ENCODE measurements at regions not wholly inside any gene's neighbourhood (a gene's known extent, or its start where the extent isn't known, plus 50 kb on each side); places are given as distances from the start of the nearest gene placed in this dataset.

DNA sequence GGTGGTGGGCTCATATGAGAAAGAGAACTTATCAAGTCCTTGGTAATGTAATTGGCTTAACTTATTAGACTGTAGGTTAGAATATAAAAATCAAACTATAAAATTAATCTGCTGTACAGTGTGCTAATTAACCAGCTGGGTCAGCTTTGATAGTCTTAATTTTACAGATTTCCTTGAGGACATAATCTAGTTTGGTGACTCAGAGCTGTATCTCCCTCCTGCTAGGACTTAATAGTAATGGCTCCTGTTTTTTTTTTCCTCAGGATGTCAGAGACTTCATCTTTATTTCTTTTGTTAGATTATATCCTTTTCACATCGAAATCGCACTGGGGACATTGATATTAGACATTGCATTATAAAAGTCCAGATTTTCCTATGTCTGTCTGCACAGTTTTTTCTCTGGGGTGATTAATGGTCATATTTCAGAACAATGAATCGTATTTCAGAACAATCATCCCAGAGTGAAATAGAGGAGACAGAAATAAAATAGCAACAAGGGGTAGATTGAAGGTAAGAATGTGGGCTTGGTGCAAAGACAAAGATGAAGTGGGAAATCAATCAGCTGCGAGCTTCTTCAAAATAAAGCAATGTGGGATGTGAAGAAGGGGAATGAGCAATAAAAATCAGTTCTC lies 346.4 kb upstream of the RIOK2 start:
- H3K27ac Mint-ChIP-seq = no peak overlapping the region
- H3K4me1 Mint-ChIP-seq = peaks cover 20% of the 10 kb centered on the region
- H3K9me3 Mint-ChIP-seq = peaks cover 2% of the 10 kb centered on the region
- TF ChIP-seq CTCF (IDR thresholded peaks at IDR 0.05; ENCODE audit: unreplicated experiment in 3 of 3) = no peak
- H3K27me3 Mint-ChIP-seq (ENCODE audit: low read depth) = no peaks in the 10 kb centered on the region
- no peaks in the 10 kb centered on the region for H3K36me3 Mint-ChIP-seq (ENCODE audit: low read depth)
- H3K4me3 Mint-ChIP-seq = no peak overlapping the region

DNA sequence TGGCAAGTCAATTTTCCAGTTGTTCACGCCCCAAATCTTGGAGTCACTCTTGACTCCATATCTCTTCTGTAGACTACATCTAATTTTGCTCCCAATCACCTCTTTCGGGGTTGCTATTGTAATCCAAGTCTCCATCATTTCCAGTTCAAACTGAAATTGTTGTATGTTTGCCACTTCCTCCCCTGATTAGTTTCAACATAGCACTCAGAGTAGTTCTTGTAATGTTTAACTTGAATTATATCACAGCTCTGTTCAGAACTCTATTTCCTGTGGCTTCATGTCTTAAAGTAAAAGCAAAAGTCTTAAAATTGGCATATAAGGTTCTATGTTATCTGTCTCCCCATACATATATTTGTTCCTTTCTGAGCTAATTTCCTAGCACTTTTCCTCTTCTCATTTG lies 348.5 kb upstream of the RIOK2 start:
- Mint-ChIP-seq H3K9me3 (no peaks in the 10 kb centered on the region), H3K36me3 (ENCODE audit: low read depth) (no peaks in the 10 kb centered on the region), H3K27ac (no peak overlapping the region), H3K4me3 (no peak overlapping the region), H3K4me1 (peaks cover 20% of the 10 kb centered on the region), H3K27me3 (ENCODE audit: low read depth) (no peaks in the 10 kb centered on the region)
- no peak for TF ChIP-seq CTCF (IDR thresholded peaks at IDR 0.05; ENCODE audit: unreplicated experiment in 3 of 3)

GRCh38 chr5:97534166-97534565 lies 351.1 kb upstream of the RIOK2 start:
- Mint-ChIP-seq H3K27me3 (ENCODE audit: low read depth) (no peaks in the 10 kb centered on the region), H3K4me3 (no peak overlapping the region), H3K4me1 (peaks cover 8% of the 10 kb centered on the region), H3K36me3 (ENCODE audit: low read depth) (no peaks in the 10 kb centered on the region), H3K27ac (no peak overlapping the region), H3K9me3 (no peaks in the 10 kb centered on the region)
- TF ChIP-seq CTCF (IDR thresholded peaks at IDR 0.05; ENCODE audit: unreplicated experiment in 3 of 3) = peak; percentile 47 to 66 (median 51)

- H3K27ac Mint-ChIP-seq = no peak overlapping the region
- no peak for TF ChIP-seq CTCF (IDR thresholded peaks at IDR 0.05; ENCODE audit: unreplicated experiment in 3 of 3)
- H3K27me3 Mint-ChIP-seq (ENCODE audit: low read depth) = no peaks in the 10 kb centered on the region
- no peaks in the 10 kb centered on the region for H3K9me3 Mint-ChIP-seq
- H3K4me1 Mint-ChIP-seq = no peaks in the 10 kb centered on the region
- H3K36me3 Mint-ChIP-seq (ENCODE audit: low read depth) = no peaks in the 10 kb centered on the region
- H3K4me3 Mint-ChIP-seq = no peak overlapping the region
Observed at GRCh38 chr5:97536683-97537082, 353.6 kb upstream of the RIOK2 start.

- H3K36me3 Mint-ChIP-seq (ENCODE audit: low read depth) = no peaks in the 10 kb centered on the region
- H3K27me3 Mint-ChIP-seq (ENCODE audit: low read depth) = no peaks in the 10 kb centered on the region
- no peak overlapping the region for H3K27ac Mint-ChIP-seq
- no peak overlapping the region for H3K4me3 Mint-ChIP-seq
- H3K9me3 Mint-ChIP-seq = no peaks in the 10 kb centered on the region
- no peaks in the 10 kb centered on the region for H3K4me1 Mint-ChIP-seq
- no peak for TF ChIP-seq CTCF (IDR thresholded peaks at IDR 0.05; ENCODE audit: unreplicated experiment in 3 of 3)
Observed at GRCh38 chr5:97538912-97539311, 355.9 kb upstream of the RIOK2 start.

DNA sequence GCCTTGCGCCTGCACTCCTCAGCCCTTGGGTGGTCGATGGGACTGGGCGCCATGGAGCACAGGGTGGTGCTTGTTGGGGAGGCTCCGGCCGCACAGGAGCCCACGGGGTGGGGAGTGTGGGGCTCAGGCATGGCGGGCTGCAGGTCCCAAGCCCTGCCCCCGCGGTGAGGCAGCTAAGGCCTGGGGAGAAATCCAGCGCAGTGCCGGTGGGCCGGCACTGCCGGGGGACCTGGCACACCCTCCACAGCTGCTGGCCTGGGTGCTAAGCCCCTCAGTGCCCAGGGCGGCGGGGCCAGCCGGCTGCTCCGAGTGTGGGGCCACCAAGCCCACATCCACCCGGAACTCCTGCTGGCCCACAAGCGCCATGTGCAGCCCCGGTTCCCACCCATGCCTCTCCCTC lies 358.8 kb upstream of the RIOK2 start:
- Mint-ChIP-seq H3K9me3 (no peaks in the 10 kb centered on the region), H3K27ac (no peak overlapping the region), H3K27me3 (ENCODE audit: low read depth) (no peaks in the 10 kb centered on the region), H3K4me1 (peaks cover 5% of the 10 kb centered on the region), H3K36me3 (ENCODE audit: low read depth) (no peaks in the 10 kb centered on the region), H3K4me3 (no peak overlapping the region)
- TF ChIP-seq CTCF (IDR thresholded peaks at IDR 0.05; ENCODE audit: unreplicated experiment in 3 of 3) = no peak
